ENCODE measurements at regions not wholly inside any gene's neighbourhood (a gene's known extent, or its start where the extent isn't known, plus 50 kb on each side); places are given as distances from the start of the nearest gene placed in this dataset.
"Not testable (repeated sequence)": the region's sequence is repeated elsewhere in the genome, so short reads cannot be mapped to it uniquely, and the experiment has no call there.

GRCh38 chr22:23511627-23512347, 68.3 kb downstream of the IGLL1 start:
- H3K4me1 ChIP-seq (ENCODE audit: insufficient read depth): no peaks in the 10 kb centered on the region
- no peaks in the 10 kb centered on the region for H3K36me3 ChIP-seq (ENCODE audit: insufficient read depth)
- no peak overlapping the region for H3K27ac ChIP-seq (ENCODE audit: low read depth)
- no peak for DNase-seq (ENCODE audit: extremely low spot score)
- WGBS: 70% methylated on average over 19 of the region's 19 CpGs
- no peak overlapping the region for H3K4me3 ChIP-seq (ENCODE audit: low read depth, low read length)

DNA sequence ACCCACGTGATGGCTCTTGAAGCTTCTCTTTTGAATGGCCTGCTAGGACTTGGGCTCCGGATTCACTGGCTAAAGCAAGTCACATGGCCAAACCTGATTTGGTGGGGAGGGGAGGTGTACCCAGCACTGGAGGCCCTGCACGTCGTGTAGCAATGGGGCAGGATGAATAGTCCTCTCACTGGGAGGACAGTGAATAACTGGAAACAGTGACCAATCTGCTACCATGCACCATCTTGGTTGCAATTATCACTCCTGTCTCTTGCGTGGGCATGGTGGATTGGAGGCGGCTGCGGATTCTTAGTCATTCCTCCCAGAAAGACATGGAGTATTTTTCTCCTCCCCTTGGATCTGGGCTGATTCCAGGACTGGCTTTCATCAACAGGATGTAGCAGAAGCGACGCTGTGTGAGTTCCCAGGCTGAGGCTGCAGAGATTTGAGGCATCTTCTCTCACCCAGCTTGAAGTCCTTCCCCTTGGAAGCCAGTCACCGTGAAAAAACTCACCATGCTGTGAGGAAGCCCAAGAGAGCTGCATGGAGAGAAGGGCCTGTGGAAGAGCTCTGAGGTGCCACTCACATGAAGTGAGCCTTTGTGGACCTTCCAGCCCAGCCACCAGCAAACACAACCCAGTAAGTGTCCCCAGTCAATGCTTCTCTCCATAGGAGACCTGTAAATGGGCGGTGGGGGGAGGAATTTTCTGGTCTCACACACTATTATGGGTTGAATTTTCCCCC, 70.4 kb downstream of the IGLL1 start:
- 64% methylated on average over 11 of the region's 11 CpGs for WGBS
- no peaks in the 10 kb centered on the region for H3K4me1 ChIP-seq (ENCODE audit: insufficient read depth)
- no peaks in the 10 kb centered on the region for H3K36me3 ChIP-seq (ENCODE audit: insufficient read depth)
- H3K27ac ChIP-seq (ENCODE audit: low read depth): no peak overlapping the region
- H3K4me3 ChIP-seq (ENCODE audit: low read depth, low read length): no peak overlapping the region
- no peak for DNase-seq (ENCODE audit: extremely low spot score)

GRCh38 chr22:23504516-23504915, 75.6 kb downstream of the IGLL1 start:
- WGBS: 25% methylated on average over 10 of the region's 10 CpGs
- Histone ChIP-seq H3K36me3 (ENCODE audit: insufficient read depth) (no peaks in the 10 kb centered on the region), H3K27ac (ENCODE audit: low read depth) (no peak overlapping the region), H3K4me3 (ENCODE audit: low read depth, low read length) (no peak overlapping the region), H3K4me1 (ENCODE audit: insufficient read depth) (no peaks in the 10 kb centered on the region)
- DNase-seq (ENCODE audit: extremely low spot score): no peak

- H3K36me3 ChIP-seq (ENCODE audit: insufficient read depth): no peaks in the 10 kb centered on the region
- DNase-seq (ENCODE audit: extremely low spot score): no peak
- H3K4me1 ChIP-seq (ENCODE audit: insufficient read depth): no peaks in the 10 kb centered on the region
- no peak overlapping the region for H3K4me3 ChIP-seq (ENCODE audit: low read depth, low read length)
- 78% methylated on average over 15 of the region's 15 CpGs for WGBS
- H3K27ac ChIP-seq (ENCODE audit: low read depth): no peak overlapping the region
Measured at GRCh38 chr22:23503736-23504440, 76.2 kb downstream of the IGLL1 start.

GRCh38 chr22:23503142-23503541, 76.9 kb downstream of the IGLL1 start:
- no peak for DNase-seq (ENCODE audit: extremely low spot score)
- WGBS: 97% methylated on average over 5 of the region's 5 CpGs
- Histone ChIP-seq H3K4me1 (ENCODE audit: insufficient read depth) (no peaks in the 10 kb centered on the region), H3K36me3 (ENCODE audit: insufficient read depth) (no peaks in the 10 kb centered on the region), H3K4me3 (ENCODE audit: low read depth, low read length) (no peak overlapping the region), H3K27ac (ENCODE audit: low read depth) (no peak overlapping the region)

GRCh38 chr22:23501708-23502107, 78.4 kb downstream of the IGLL1 start:
- H3K4me1 ChIP-seq (ENCODE audit: insufficient read depth): no peaks in the 10 kb centered on the region
- H3K36me3 ChIP-seq (ENCODE audit: insufficient read depth): no peaks in the 10 kb centered on the region
- WGBS: 86% methylated on average over 12 of the region's 12 CpGs
- no peak overlapping the region for H3K27ac ChIP-seq (ENCODE audit: low read depth)
- no peak for DNase-seq (ENCODE audit: extremely low spot score)
- H3K4me3 ChIP-seq (ENCODE audit: low read depth, low read length): no peak overlapping the region

- H3K4me1 ChIP-seq (ENCODE audit: insufficient read depth): no peaks in the 10 kb centered on the region
- no peak for DNase-seq (ENCODE audit: extremely low spot score)
- no peaks in the 10 kb centered on the region for H3K36me3 ChIP-seq (ENCODE audit: insufficient read depth)
- WGBS: 75% methylated on average over 5 of the region's 5 CpGs
- H3K4me3 ChIP-seq (ENCODE audit: low read depth, low read length): no peak overlapping the region
- no peak overlapping the region for H3K27ac ChIP-seq (ENCODE audit: low read depth)
Measured at GRCh38 chr22:23501261-23501619, 78.8 kb downstream of the IGLL1 start.

DNA sequence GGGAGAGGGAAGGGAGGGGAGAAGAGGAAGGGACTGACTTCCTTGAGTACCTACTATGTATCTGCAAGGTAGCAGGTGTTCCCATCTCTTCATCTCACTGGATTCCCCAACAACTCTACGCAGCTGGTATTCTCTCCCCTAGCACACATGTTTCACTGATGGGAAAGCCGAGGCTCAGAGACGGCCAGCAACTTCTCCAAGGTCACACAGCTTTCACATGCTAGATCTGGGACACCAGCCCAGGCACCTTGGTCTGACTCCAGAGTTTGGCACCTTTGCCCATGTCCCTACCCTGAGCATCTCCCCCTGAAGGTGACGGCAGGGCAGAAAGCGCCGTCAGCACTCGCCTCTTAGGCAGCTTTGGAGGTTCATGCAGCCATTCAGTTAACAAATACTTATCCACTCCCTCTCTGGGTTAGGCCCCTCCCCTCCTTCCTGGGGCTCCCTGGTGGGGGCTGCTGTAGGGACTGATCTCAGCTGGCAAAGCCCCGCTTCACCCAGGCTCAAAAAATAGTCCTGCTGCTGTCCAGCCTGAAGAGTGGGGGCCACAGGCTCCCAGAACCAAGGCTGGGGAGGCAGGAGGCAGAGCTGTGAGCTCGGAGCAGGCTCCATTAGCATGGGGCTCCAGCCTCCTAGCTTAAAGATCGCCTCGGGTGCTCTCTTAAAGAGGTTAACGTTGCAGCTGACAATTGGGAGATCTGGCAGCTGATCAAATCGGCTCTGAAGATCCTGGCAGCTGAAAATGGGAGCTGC, 79.4 kb downstream of the IGLL1 start:
- no peaks in the 10 kb centered on the region for H3K4me1 ChIP-seq (ENCODE audit: insufficient read depth)
- H3K4me3 ChIP-seq (ENCODE audit: low read depth, low read length): no peak overlapping the region
- H3K27ac ChIP-seq (ENCODE audit: low read depth): no peak overlapping the region
- DNase-seq (ENCODE audit: extremely low spot score): peak; percentile 11
- H3K36me3 ChIP-seq (ENCODE audit: insufficient read depth): no peaks in the 10 kb centered on the region
- 48% methylated on average over 13 of the region's 13 CpGs for WGBS

GRCh38 chr22:23499845-23500500, 80.1 kb downstream of the IGLL1 start:
- DNase-seq (ENCODE audit: extremely low spot score): no peak
- Histone ChIP-seq H3K4me1 (ENCODE audit: insufficient read depth) (no peaks in the 10 kb centered on the region), H3K4me3 (ENCODE audit: low read depth, low read length) (no peak overlapping the region), H3K27ac (ENCODE audit: low read depth) (no peak overlapping the region), H3K36me3 (ENCODE audit: insufficient read depth) (no peaks in the 10 kb centered on the region)
- WGBS: 85% methylated on average over 8 of the region's 8 CpGs

- H3K27ac ChIP-seq (ENCODE audit: low read depth): no peak overlapping the region
- H3K36me3 ChIP-seq (ENCODE audit: insufficient read depth): no peaks in the 10 kb centered on the region
- 78% methylated on average over 22 of the region's 22 CpGs for WGBS
- no peak for DNase-seq (ENCODE audit: extremely low spot score)
- H3K4me1 ChIP-seq (ENCODE audit: insufficient read depth): no peaks in the 10 kb centered on the region
- H3K4me3 ChIP-seq (ENCODE audit: low read depth, low read length): no peak overlapping the region
Measured at GRCh38 chr22:23498811-23499798, 81.0 kb downstream of the IGLL1 start.

DNA sequence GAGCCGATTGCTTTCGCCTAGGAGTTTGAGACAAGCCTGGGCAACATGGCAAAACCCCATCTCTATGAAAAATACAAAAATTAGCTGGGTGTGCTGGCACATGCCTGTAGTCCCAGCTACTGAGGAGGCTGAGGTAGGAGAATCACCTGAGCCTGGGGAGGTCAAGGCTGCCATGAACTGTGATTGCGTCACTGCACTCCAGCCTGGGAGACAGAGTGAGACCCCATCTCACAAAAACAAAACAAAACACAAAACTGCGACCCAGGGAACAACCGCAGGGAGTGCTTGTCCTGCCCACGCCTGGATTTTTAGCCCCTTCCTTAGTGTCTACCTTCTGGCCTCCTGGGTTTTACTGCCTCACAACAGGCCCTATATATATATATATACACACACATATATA, 82.2 kb downstream of the IGLL1 start:
- DNase-seq (ENCODE audit: extremely low spot score); H3K36me3 ChIP-seq (ENCODE audit: insufficient read depth); H3K4me1 ChIP-seq (ENCODE audit: insufficient read depth); H3K27ac ChIP-seq (ENCODE audit: low read depth); H3K4me3 ChIP-seq (ENCODE audit: low read depth, low read length): not testable (repeated sequence)
- 88% methylated on average over 6 of the region's 6 CpGs for WGBS
